Frontal cortex (tissue), 3 donors: ENCODE measurements at regions not wholly inside any gene's neighbourhood (a gene's known extent, or its start where the extent isn't known, plus 50 kb on each side); places are given as distances from the start of the nearest gene placed in this dataset.
"Not testable (repeated sequence)": the region's sequence is repeated elsewhere in the genome, so short reads cannot be mapped to it uniquely, and the experiment has no call there.

Source experiments
- DNase-seq, 2 donors: peaks; one replicate each; pipeline ENCODE4 v3.0.0; 2012; ENCODE audit warnings: low spot score in 2 of 2
- FAIRE-seq: peaks from 2 replicates; lab custom pipeline; 2012; peaks lifted over from hg19 to GRCh38; lab: Jason Lieb, UNC
- donor health status: control.
- donor health status: control.
- donor health status: control.

DNA sequence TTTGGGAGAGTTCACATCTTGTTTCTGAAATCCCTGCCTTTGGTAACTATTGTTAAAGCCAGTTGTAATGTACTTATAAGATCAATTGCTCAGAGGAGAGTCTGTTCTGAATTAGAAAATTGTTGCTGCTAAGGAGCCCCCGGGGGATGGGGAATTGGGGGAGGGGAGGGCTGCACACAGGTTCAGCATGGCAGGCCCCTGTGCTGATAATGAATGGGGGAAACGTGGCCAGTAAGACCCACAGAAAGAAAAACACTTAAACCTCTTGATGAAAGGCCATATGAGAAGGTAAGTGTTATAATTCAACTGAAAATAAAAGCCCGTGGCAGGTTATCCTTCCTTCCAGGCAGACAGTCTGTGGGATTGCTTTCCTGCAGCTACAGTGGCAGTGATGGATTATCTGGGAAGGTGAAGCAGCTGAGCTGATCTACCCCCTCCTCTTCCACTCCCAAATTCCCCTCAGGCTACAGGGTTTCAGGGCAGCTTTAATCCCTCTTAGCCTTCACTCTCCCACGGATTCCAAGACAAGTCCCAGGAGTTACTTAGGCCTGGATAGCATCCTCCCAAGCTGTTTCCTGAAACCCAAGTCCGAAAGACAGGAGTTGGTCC is 398.8 kb downstream of the TBX15 start:
- FAIRE-seq (no peak), DNase-seq (no peak)

DNA sequence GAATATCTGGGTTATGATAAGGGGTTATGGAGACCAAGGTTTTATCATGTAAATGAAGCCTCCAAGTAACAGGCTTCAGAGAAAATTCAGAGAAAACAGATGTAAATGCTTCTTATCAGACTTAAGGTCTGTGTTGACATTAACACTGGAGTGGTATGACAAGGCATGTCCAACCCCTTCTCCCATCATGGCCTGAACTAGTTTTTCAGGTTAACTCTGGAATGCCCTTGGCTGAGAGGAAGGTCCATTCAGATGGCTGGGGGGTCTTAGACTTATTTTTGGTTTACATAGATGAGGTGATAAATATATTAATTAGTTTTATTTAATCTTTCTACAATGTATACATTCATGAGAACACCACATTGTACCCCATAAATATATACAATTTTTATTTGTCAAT is 399.6 kb downstream of the TBX15 start:
- DNase-seq (no peak), FAIRE-seq (no peak)

DNA sequence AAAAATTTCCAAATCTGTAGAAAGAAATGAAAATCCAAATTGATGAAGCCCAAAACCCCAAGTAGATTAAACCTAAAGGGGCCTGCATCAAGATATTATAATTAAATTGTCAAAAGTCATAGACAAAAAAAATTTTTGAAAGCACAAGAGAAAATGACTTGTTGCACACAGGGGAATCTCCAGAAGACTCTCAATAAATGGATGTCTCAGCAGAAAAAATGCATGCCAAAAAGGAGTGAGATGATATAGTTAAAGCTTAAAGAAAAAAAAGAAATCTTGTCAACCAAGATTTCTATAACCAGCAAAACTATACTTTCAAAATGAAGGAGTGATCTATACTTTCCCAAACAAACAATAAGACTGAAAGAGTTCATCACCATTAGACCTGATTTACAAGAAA is 393.2 kb upstream of the SPAG17 start:
- no peak for DNase-seq
- FAIRE-seq: no peak

DNA sequence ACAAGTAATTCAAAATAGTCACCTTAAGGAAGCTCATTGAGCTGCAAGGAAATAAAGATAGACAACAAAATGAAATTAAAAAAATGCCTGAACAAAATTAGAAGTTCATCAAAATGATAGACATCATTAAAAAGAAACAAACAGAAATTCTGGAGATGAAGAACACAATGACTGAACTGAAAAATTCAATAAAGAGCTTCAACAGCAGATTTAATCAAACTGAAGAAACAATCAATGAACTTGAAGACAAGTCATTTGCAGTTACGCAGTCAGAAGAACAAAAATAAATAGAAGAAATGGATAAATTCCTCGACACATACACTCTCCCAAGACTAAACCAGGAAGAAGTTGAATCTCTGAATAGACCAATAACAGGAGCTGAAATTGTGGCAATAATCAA is 390.0 kb upstream of the SPAG17 start:
- no peak for DNase-seq
- no peak for FAIRE-seq

DNA sequence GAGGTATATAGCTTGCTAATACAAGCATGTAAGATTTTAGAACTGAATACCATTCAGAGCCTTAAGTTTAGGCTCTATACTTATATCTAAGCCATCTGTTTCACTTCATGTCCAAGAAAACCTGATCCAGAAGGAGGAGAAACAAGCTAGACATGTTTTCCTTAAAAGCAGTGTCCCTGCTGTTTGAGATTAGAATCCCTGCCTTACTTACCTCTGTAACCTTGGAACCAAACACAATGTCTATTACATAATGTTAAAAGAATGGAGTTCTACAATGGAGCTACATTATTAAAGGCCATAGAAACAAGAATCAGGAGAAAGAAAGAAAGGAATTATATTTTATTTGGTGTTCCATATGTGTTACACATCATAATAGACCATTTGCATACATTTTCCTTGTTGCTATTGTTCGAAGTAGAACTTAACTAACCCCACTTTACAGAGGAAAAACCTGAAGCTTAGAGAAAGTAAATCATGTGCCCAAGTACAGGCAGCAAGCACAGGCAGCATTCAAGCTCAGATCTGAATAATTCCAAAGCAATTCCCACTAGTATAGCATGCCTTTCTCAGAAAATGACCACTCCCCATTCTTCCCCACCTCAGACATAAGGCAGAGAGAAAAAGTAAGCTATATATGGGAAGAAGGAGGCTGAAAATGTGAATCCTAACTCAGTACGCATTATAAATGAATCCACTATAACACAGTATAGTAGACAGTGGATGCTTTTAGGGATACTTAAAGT is 380.1 kb upstream of the SPAG17 start:
- DNase-seq (no peak), FAIRE-seq (no peak)

DNA sequence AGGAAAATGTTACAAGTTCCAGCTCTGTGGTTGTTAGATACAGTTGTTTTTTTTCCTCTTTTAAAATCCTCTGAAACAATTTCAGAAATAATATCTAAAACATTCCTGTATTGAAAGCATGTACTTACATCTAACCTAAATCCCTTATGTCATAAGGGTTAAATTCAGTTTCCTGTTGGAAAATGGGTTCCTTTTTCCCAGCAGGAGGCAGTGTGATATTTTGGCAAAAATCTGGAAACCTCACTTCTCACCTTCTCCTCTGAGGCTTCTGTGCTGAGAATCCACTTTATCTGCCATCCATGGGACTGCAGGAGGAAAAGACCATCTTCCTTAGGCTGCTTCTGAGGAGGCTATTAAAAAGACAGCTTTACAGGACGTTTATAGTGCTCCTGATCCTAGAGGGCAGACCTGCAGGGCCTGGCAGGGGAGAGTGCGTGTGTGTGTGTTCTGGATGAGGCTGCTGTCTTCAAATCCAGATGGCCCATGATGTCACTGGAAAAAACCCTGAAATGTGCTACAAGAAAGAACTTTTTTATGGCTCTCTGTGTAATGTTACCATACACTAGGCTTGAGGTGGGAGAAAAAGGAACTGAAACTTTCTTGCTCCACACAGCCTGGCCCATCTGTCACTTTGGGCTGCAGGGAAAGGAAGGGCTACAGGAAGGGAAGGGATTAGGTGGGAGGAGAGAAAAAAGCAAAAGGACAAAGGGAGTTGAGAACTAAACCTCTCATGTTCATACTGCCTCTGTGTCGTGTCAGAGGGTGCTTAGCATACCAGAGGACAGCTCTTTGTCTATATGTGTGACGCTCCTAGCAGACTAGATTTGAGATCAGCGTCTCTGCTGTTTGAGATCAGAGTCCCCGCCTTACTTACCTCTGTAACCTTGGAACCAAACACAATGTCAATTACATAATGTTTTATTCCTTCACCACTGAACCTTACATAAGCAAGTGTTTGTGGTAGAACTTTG is 379.2 kb upstream of the SPAG17 start:
- no peak for DNase-seq

DNA sequence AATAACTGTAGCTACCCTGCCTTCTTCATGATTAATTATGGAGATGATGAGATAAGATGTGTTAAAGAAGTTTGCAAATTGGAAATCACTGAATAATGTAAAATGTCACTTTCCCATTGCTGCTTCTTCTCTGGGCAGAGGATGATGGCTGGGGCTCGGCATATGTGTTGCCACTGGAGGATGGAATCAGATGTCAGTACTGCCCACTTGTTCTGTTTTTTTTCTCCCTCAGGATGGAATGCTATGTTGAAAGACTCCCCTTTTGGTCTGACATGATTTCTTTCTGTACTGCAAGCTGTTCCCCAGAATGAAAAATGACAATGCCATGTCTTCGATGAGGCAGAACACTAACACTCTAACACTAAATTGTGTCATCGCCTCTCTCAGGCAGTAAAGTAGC is 373.9 kb upstream of the SPAG17 start:
- DNase-seq (no peak), FAIRE-seq (no peak)

More for the DNA sequence above, 379.2 kb upstream of the SPAG17 start:
- no peak for FAIRE-seq

DNA sequence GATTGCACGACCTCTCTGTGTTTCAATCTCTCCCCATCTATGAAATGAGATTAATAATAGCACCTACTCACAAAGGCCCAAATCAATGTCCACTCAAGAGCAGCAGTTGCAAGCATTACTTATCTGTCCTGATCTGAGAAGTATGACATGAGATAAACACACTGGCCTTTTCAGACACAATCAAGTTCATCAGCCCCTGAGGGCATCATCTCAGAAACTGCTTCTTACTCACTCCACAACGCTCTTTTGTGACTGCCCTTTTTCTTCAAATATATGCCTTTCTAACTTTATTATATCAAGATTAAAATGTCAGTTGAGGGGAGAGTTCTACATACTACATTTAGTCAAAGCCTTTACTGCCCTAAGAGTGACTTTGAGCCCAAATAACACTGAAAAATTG is 371.9 kb upstream of the SPAG17 start:
- no peak for DNase-seq

DNA sequence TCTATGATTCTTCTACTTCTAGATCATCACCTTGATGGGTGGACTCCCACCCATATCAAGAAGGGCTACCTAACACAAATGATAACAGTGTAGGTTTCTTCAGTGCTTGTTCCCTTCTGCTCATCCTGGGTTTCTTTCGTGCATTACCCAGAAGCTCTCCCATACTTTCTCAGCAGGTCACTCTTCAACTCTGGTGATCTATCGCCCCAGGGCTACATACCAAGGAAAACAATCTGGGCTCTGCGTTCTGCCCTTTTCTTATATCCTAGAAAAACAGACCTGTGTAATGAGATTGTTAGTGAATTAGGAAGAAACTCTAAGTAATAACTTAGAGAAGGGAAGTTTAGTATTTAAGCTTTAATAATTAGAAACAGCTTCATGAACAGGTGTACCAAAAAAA is 370.6 kb upstream of the SPAG17 start:
- DNase-seq (no peak), FAIRE-seq (no peak)

More for the DNA sequence above, 371.9 kb upstream of the SPAG17 start:
- FAIRE-seq: no peak

DNA sequence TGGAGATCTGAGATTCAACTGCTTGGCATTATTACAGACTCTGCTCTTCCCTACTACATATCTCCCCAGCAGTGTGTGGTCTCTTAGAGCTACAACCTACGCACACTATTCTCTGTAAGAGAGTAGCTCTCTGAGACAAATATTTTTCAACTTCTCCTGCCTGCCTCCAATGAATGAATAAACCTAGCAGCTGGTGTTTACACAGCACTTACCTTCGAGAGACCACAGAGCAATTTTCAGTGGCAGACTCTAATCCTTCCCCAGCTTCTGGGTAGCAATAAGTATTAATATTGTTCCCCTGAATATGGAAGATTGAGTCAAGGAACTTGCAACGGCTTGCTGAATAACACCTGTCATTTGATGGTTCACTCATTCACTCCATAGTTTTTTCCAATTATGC is 350.9 kb upstream of the SPAG17 start:
- no peak for FAIRE-seq
- DNase-seq: no peak

DNA sequence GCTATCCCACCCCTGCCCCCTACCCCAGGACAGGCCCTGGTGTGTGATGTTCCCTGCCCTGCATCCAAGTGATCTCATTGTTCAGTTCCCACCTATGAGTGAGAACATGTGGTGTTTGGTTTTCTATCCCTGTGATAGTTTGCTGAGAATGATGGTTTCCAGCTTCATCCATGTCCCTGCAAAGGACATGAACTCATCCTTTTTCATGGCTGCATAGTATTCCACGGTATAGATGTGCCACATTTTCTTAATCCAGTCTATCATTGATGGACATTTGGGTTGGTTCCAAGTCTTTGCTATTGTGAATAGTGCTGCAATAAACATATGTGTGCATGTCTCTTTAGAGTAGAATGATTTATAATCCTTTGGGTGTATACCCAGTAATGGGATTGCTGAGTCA is 326.9 kb upstream of the SPAG17 start:
- not testable (repeated sequence) for FAIRE-seq

DNA sequence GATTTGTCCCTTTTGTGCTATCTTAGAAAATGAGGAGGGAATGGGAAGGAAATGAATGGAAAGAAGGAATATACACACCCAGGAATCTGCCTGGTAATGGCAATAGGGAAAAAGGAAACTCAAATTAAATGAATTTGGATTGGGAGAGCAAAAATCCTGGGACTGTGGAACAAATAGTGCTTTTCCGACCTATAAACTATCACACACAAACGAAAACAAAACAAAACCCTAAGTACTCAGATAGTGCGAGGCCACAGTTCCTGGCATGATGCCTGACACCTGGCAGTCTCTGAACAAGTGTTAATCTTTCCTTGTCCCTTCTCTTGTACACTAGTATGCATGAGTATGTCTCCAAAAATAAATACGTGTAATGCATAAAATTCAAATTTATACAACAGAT is 319.8 kb upstream of the SPAG17 start:
- no peak for DNase-seq
- FAIRE-seq: no peak

More for the DNA sequence above, 326.9 kb upstream of the SPAG17 start:
- not testable (repeated sequence) for DNase-seq

DNA sequence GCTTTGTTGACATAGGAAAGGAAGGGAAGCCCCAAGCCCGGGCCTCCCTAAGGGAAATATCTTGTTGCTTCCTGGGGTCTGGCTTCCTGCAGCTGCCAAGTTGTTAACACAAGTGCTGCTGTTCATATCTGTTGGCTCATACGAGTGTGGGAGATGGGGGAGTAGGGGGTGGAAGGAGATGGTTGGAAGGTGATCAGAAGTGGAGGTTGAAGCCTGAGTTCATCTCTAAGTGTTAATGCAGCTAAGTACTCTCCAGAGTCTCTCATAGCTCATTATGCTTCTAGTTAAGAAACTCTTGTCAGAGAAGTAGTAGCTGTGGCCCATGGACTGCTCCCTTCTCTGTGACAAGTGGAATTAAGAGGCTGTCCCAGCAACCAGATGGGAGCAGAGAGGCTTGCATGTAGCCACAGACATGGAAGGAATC is 319.2 kb upstream of the SPAG17 start:
- no peak for DNase-seq
- FAIRE-seq: no peak

DNA sequence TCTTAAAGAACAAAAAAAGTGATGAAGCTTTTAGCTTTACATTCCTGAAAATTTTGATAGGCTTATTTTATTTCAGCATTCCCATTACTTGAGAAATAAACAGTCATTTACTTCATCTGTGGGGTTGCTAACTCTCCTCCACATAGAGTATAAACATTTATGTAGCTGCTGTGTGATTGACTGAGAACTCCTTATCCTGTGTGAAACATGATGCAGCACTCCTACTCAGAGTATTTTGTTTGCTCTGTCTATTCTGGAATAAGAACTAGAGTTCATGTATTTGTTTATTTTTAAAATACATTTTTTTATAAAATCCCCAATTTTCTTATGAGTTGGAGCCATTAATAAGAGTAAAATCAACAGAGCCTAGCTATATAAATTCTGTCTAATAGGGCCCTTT is 318.7 kb upstream of the SPAG17 start:
- DNase-seq: no peak
- no peak for FAIRE-seq

DNA sequence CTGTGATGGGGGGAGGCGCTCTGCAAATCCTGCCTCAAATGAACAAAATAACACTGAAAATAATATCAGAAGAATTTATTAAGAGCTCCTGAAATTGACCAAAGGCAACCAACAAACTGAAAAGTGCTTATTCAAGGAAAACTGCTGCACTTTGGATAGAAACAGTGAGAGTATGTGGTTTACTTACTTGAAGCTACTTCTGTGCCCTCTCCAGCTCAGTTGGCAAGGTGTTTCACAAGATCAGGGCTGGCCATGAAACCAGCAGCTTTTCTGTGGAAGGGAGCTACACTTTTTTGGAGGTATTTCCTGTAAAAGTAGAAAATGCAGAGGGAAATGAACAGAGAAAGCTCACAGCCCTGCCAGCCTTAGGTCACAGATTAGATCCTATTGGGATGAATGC is 310.0 kb upstream of the SPAG17 start:
- no peak for FAIRE-seq
- no peak for DNase-seq

DNA sequence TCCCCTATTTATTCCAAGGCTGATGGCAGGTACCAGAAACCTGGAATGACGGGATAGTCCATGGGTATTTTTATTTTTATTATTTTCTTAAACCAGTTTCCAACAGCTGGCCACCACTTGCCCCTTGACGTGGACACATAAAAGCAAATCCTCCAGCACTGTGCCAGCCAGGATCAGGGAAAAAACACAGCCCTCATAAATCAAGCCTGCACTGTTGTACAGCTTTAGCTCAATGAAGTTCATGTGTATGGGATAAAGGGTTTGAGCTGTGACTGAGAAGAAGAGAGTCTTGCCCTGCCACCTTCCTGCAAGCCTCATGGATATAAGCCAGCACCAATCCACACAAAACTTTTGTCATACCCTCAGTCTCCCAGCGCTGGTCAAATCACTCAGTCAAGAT is 303.8 kb upstream of the SPAG17 start:
- no peak for FAIRE-seq
- no peak for DNase-seq

DNA sequence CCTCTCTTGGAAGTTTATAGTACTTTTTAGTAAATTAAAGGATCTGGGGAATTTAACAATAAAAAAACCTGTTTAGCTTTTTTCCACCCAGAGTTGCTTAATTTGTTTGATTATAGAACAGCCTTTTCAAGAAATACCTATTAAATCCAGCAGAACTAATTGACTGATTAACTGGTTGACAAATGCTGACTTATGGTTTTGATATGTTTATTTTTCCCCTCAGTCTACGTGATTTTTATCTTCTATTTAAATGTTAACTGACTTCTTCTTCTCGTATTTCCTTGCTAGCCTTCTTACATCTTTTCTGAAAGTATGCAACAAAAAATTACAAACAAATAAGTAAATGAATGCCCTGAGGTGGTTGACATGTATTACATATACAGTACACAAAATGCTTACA is 302.9 kb upstream of the SPAG17 start:
- DNase-seq (no peak), FAIRE-seq (no peak)

DNA sequence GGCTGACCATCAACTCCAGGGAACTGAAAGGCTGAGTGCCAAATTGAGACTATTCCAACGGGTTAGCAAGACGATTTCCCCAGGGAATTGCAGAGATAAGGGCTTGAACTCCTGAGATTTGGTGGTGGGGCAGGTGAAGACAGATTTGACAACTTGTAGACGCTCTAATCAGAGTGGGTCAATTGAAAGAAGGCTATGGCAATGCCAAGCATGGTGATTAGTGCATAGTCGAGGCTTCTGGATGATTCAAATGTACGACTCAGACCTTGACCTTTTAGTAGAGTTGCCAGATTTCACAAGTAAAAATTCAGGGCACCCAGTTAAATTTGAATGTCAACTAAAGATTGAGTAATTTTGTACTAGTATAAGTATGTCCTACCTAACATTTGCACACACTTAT is 302.1 kb upstream of the SPAG17 start:
- DNase-seq (no peak), FAIRE-seq (no peak)

DNA sequence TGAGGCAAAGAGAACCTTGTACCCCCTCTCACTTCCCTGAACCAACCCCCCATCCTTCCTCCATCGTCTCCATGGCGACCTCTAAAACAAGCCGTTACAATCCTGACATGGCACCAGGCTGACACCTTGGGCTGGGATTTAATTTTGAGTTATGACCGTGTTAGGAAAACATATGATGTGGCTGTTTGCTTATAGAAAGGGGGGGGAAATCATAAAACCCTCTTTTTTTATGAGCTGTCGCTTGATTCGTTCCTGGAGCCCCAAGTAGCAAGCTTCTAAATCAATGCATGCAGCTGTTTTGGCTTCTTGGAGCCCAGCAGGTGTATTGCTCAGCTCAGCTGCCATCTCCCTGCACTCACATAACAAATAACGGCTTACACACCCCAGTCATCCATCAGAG is 301.2 kb upstream of the SPAG17 start:
- FAIRE-seq (no peak), DNase-seq (no peak)

DNA sequence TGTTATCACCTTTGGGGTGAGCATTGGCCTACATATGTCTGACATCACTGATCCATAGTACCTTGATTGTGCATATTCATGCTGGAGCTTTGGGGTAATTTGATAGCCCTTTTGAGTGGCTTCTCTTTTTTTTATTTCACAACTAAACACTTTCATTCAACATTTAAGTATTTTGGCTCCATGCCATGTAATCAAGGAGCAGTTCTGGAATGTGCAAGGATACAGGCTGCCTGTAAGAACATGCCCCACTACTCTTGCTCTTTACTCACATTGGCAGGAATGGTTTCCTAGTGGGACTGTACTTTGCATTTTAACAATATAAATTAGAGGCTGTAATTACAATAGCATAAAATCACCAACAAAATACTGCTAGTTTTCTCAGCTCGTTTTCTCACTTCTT is 300.7 kb upstream of the SPAG17 start:
- no peak for DNase-seq
- FAIRE-seq: no peak

DNA sequence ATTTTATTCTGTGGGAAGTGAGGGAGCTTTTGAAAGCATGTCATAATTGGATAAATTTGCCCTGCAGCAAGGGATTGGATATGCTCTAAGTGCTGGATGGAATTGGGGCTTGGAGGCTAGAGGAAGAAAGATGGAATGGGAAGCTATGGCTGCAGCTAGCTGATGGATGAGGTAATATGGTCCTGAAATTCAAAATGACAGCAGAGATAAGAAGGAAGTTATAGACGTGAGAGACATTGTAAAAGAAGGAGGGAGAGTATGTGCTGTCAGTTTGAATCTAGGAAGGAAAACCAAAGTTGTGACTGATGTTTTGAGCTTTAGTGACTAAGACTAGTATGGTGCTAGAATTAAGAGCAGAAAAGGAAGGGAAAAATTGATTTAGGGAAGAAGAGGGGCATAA is 299.9 kb upstream of the SPAG17 start:
- FAIRE-seq (no peak), DNase-seq (no peak)
